IPS-18a (cell line): ENCODE measurements at regions not wholly inside any gene's neighbourhood (a gene's known extent, or its start where the extent isn't known, plus 50 kb on each side); places are given as distances from the start of the nearest gene placed in this dataset.

Source experiments
- H3K27ac ChIP-seq: one replicate; pipeline ENCODE4 v1.5.1; 2013; ENCODE audit warnings: low read length
- H3K27me3 ChIP-seq: one replicate; pipeline ENCODE4 v1.6.1; 2013; ENCODE audit warnings: mild to moderate bottlenecking, low read length; ENCODE audit not compliant: control insufficient read depth, insufficient read depth
- H3K36me3 ChIP-seq: one replicate; pipeline ENCODE4 v1.6.1; 2013; ENCODE audit warnings: low read depth, low read length; ENCODE audit not compliant: control insufficient read depth
- H3K4me1 ChIP-seq: one replicate; pipeline ENCODE4 v1.6.1; 2013; ENCODE audit warnings: low read depth, low read length; ENCODE audit not compliant: control insufficient read depth
- H3K4me3 ChIP-seq: one replicate; pipeline ENCODE4 v1.5.1; 2013; ENCODE audit warnings: low read length
- H3K9ac ChIP-seq: one replicate; pipeline ENCODE4 v1.6.1; 2013; ENCODE audit warnings: mild to moderate bottlenecking, low read length, moderate library complexity
- H3K9me3 ChIP-seq: one replicate; pipeline ENCODE4 v1.6.1; 2013; ENCODE audit warnings: low read depth, low read length; ENCODE audit not compliant: control insufficient read depth

DNA sequence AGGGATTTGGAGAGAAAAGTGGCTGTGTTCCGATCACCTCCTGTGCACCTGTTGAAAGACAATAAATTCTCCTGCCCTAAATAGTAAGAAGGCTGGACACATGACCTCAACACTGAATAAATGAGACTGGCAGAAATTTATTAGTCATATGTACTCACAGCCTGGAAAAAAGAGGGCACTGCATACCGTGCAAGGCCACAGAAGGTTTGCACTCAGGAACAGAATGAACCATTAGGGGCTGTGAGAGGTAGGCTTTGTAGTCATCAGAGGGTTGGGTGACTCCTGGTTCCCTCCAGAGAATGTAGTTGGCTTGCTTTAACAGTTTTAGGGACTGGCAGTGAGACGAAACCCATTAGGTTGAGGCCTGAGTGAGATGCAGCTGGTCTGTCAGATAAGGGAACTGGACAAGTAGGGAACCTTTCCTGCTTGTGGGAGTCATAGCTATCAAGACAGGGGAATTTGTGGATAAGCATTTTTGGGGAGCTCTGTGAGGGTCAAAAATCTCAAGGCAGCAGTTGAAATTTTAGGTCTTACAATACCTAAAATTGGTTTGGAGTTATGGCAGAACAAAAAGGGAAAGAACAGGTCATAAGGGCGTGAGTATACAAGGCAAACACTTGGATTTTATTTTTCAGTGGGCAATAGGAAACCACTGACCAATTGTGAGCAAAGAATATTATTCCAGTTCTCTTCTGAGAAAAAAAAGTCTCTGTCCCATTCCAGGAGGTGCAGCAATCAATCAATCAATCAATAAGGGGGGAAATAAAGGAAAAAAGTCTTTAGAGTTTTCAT, 67.9 kb upstream of the BTN3A2 start:
- no peak overlapping the region for H3K27ac ChIP-seq
- no peaks in the 10 kb centered on the region for H3K36me3 ChIP-seq
- no peak overlapping the region for H3K9ac ChIP-seq
- no peaks in the 10 kb centered on the region for H3K27me3 ChIP-seq
- no peaks in the 10 kb centered on the region for H3K9me3 ChIP-seq
- no peaks in the 10 kb centered on the region for H3K4me1 ChIP-seq
- no peak overlapping the region for H3K4me3 ChIP-seq

DNA sequence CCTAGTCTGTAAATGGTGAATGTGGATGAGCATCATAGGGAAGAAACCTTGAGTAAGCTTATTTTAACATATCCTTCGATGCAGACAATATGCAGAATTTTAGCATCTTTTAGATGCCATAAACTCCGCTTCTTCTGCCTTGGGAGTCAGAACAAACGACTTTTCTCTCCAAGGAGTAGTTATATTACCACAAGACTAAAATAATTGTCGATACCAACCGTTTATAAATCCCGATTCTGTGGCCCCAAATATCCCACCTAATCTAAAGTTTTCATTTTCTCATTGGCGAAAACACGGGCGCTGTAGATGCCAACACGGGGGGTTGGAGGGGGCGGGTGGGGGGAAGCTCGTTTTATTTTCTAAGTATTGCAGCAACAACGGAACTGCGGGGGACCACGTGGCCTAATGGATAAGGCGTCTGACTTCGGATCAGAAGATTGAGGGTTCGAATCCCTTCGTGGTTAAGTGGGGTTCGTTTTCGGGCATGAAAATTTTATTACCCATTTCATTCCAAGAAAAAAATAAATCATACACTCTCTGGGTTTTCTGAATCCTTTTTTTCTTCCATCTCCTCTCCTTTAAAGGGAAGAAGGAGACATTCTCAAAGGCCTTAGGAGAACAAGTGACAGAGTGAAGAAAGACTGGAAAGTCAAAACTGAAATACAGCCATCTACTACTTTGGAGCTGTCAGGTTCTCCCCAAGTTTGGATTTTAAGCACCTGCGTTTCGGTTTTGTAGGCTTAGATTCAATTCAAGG, 65.5 kb upstream of the BTN3A2 start:
- Histone ChIP-seq H3K9me3 (no peaks in the 10 kb centered on the region), H3K4me1 (no peaks in the 10 kb centered on the region), H3K4me3 (peak overlapping the region; percentile 90), H3K9ac (peak overlapping the region; percentile 40), H3K36me3 (no peaks in the 10 kb centered on the region), H3K27me3 (no peaks in the 10 kb centered on the region), H3K27ac (no peak overlapping the region)

DNA sequence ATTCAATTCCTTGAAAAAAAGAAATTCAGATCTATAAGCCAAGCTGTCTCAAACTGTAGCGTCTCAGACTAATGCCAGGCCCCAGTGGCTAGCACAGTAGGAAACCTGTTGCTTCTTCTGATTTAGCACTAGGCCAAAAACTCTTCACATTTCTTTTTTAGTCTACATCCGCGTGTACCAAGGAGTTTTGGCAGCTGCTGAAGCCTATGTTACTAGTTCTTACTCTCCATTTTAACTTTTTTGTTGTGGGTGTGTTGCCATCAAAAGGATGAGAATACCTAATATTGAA, 65.0 kb upstream of the BTN3A2 start:
- Histone ChIP-seq H3K4me1 (no peaks in the 10 kb centered on the region), H3K9ac (no peak overlapping the region)

DNA sequence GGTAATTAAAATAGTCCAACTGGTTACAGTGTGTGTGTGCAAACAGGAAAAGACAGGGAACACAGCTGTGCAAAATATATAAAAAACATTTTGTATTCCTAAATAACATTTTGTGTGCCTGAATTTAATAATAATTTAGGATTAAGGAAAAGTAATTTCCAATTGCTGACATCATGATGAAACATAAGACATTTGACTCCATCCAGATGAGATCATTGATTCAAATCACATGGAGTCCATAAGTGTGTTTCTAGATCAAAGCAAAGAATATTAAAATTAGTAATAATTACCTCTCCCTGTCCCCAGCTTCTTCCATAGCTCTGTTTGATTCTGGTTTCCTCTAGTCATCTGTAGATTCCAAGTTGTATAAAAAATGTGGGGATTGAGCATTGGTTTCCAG, 64.6 kb upstream of the BTN3A2 start:
- no peak overlapping the region for H3K27ac ChIP-seq

More for the DNA sequence above, 65.0 kb upstream of the BTN3A2 start:
- Histone ChIP-seq H3K9me3 (no peaks in the 10 kb centered on the region), H3K27ac (no peak overlapping the region), H3K27me3 (no peaks in the 10 kb centered on the region), H3K36me3 (no peaks in the 10 kb centered on the region), H3K4me3 (peak overlapping the region; percentile 43)

DNA sequence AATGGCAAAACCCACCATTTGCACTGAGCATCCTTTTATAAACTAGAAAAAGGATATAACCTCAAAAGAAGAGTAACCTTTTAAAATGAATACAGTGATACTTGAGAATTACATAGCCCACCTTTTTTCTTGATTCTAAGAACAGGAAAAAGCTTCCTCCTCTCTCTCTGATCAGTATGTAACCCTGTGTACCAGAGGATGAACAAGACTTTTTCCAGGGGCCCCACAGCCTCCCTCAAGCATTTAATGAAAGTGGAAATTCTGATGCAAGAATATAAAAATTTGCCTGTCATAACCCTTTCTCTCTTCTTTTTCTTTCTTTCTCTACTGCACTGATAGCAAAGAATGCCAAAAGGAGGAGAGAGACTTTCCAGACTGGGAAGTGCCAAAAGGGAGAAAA, 64.2 kb upstream of the BTN3A2 start:
- H3K9ac ChIP-seq: no peak overlapping the region
- no peaks in the 10 kb centered on the region for H3K36me3 ChIP-seq
- no peak overlapping the region for H3K4me3 ChIP-seq
- no peaks in the 10 kb centered on the region for H3K4me1 ChIP-seq
- no peak overlapping the region for H3K27ac ChIP-seq
- H3K27me3 ChIP-seq: no peaks in the 10 kb centered on the region
- no peaks in the 10 kb centered on the region for H3K9me3 ChIP-seq

More for the DNA sequence above, 64.6 kb upstream of the BTN3A2 start:
- H3K9me3 ChIP-seq: no peaks in the 10 kb centered on the region
- no peaks in the 10 kb centered on the region for H3K27me3 ChIP-seq
- no peaks in the 10 kb centered on the region for H3K4me1 ChIP-seq
- no peak overlapping the region for H3K9ac ChIP-seq
- H3K4me3 ChIP-seq: no peak overlapping the region
- no peaks in the 10 kb centered on the region for H3K36me3 ChIP-seq

DNA sequence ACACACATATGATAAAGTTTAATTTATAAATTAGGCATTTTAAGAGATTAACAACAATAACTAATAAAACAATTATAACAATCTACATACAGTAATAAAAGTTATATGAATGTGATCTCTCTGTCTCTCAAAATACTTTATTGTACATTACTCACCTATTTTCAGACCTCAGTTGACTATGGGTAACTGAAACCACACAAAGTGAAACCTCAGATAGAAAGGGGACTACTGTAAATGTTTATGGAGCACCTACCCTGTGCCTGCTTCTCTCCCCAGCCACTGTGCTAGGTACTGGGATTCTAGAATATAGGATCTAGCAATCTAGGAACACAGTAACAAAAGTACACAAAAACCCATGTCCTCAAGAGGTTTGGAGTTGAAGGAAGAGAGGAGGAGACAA, 63.4 kb upstream of the BTN3A2 start:
- Histone ChIP-seq H3K27ac (no peak overlapping the region), H3K9ac (no peak overlapping the region), H3K4me1 (no peaks in the 10 kb centered on the region), H3K36me3 (no peaks in the 10 kb centered on the region), H3K4me3 (no peak overlapping the region), H3K27me3 (no peaks in the 10 kb centered on the region), H3K9me3 (no peaks in the 10 kb centered on the region)

DNA sequence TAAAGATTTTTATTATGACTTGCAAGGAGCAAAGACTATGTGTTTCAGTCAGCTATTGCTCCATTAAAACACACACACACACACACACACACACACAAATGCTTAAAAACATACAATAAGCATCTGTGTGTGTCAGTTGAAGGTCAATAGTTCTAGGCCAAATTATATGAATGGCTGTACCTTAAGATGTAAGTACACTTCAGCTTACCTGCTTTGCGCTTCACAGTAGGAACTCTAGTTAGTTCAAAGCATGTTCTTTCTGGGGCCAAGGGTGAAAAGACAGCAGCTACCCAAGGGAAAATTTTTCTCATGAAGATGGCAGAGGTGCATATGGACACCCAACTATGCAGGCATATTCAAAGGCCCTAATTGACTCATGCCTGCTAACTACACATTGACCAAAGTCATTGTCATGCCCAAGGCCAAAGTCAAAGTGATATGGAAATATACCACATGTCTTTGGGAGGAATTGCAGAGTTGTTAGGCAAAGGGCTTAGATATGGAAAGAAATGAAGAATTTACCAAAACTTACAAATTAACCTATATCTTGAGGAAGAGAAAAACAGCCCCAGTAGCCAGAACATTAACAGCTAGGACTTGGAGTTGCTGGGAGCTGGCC, 61.9 kb upstream of the BTN3A2 start:
- H3K4me3 ChIP-seq: no peak overlapping the region
- H3K36me3 ChIP-seq: no peaks in the 10 kb centered on the region
- H3K27me3 ChIP-seq: no peaks in the 10 kb centered on the region
- no peak overlapping the region for H3K27ac ChIP-seq
- no peaks in the 10 kb centered on the region for H3K4me1 ChIP-seq
- no peak overlapping the region for H3K9ac ChIP-seq
- no peaks in the 10 kb centered on the region for H3K9me3 ChIP-seq

DNA sequence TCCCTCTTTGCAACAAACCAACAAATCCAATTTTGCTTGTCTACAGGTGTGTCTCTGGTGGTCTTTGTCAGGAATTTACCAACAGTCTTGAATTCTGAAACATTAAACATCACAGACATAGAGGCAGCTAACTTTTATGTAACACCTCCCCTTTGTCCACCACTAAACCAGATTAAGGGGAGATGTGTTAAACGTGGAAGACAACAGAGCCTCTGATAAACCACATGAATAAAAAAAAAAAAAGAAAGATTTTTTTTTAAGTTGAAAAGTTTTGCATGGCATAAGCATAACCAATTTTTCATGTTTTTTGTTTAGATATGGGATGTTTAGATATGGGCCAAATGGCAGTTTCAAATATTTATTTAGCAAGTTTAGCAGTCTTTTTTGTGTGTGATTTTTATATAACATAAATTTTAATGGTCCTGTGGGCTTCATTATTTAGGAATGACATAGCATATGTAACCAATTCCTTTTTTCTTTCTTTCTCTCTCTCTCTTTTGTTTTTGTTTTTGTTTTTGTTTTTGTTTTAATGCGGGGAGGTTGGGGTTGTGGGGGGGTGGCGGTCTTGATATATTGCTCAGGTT, 60.7 kb upstream of the BTN3A2 start:
- Histone ChIP-seq H3K9ac (peak overlapping the region; percentile 70), H3K27ac (no peak overlapping the region), H3K4me3 (peak overlapping the region; percentile 79)

DNA sequence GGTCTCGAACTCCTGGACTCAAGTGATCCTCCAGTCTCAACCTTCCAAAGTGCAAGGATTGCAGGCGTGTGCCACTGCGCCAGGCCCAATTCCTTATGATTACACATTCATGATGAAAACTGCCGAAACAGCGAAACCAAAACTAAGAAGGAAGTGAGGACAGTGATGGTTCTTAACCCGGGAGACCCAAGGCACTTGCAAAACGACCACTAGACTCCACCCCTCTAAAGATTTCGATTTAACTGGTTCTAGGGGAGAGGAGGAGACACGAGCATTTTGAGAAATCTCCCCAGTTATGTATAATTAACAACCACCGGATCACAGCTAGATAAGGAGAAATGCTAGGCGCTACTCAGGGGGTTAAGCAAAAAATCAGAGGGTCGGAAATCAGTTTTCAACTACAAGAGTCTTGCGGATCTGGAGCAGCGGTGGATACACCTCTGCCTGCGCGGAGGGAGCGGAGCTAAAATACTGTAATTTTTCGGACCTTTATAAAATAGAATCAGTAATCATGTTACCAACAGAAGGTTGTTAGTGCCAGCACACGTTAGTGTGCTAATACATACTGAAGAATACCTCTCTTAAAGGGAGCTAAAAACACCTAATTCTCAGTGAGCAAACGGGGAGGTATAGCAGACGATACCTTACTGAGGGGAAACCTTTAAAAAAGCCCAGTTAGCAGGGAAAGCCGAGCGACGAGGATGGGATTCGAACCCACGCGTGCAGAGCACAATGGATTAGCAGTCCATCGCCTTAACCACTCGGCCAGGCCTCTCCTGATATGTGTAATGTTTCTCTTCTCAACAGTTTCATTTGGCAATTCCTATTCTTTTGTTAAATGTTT, 60.0 kb upstream of the BTN3A2 start:
- peak overlapping the region; percentile 79 for H3K4me3 ChIP-seq
- no peaks in the 10 kb centered on the region for H3K36me3 ChIP-seq
- H3K9me3 ChIP-seq: no peaks in the 10 kb centered on the region
- H3K27ac ChIP-seq: no peak overlapping the region
- peak overlapping the region; percentile 70 for H3K9ac ChIP-seq
- H3K4me1 ChIP-seq: no peaks in the 10 kb centered on the region
- no peaks in the 10 kb centered on the region for H3K27me3 ChIP-seq

More for the DNA sequence above, 60.7 kb upstream of the BTN3A2 start:
- H3K9me3 ChIP-seq: no peaks in the 10 kb centered on the region
- no peaks in the 10 kb centered on the region for H3K4me1 ChIP-seq
- no peaks in the 10 kb centered on the region for H3K36me3 ChIP-seq
- H3K27me3 ChIP-seq: no peaks in the 10 kb centered on the region

DNA sequence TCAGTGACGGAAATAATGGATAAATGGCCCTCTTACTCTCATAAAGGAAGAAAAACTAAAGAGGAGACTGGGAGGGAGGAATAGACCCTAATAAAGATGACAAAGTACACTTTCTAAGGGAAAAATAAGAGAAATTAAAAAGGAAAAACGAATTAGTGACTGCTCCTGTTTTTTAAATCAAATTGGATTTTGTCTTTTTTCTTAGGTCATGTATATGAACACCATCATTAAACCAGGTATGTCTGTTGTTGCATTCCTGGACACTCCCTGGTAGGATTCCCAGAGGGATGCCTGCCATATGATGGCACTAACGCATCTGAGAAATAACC, 59.4 kb upstream of the BTN3A2 start:
- peak overlapping the region; percentile 70 for H3K9ac ChIP-seq
- no peaks in the 10 kb centered on the region for H3K9me3 ChIP-seq
- no peaks in the 10 kb centered on the region for H3K4me1 ChIP-seq
- H3K4me3 ChIP-seq: peak overlapping the region; percentile 79
- no peaks in the 10 kb centered on the region for H3K36me3 ChIP-seq
- no peak overlapping the region for H3K27ac ChIP-seq
- H3K27me3 ChIP-seq: no peaks in the 10 kb centered on the region

DNA sequence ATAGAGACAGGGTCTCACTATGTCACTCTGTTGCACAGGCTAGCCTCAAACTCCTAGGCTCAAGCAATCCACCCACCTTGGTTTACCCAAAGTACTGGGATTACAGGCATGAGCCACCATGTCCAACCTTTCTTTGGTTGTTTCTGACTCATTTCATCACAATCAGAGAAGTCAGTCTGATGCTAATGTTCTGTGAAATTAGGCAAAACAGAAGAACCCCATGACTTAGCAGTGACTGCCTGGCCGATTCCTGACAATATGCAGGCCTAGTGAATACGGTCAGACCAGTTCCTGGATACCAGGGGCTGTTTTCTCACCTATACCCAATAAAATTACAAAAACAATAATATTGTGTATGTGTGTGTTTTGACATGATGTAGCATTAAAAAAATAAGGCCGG, 58.8 kb upstream of the BTN3A2 start:
- Histone ChIP-seq H3K4me1 (no peaks in the 10 kb centered on the region), H3K36me3 (no peaks in the 10 kb centered on the region), H3K9ac (no peak overlapping the region), H3K9me3 (no peaks in the 10 kb centered on the region), H3K27me3 (no peaks in the 10 kb centered on the region), H3K4me3 (no peak overlapping the region), H3K27ac (no peak overlapping the region)
